Muscle of leg (tissue), 3 donors: ENCODE measurements at regions not wholly inside any gene's neighbourhood (a gene's known extent, or its start where the extent isn't known, plus 50 kb on each side); places are given as distances from the start of the nearest gene placed in this dataset.

Experiments
- DNase-seq: peaks from one replicate; pipeline ENCODE4 v3.0.0; 2013
- H3K27ac ChIP-seq: one replicate; pipeline ENCODE4 v1.5.1; 2013; ENCODE audit warnings: mild to moderate bottlenecking, low read length, control low read depth
- H3K27me3 ChIP-seq: one replicate; pipeline ENCODE4 v1.6.1; 2013; ENCODE audit warnings: low read length; ENCODE audit not compliant: control insufficient read depth, insufficient read depth
- H3K36me3 ChIP-seq: one replicate; pipeline ENCODE4 v1.6.1; 2013; ENCODE audit warnings: low read length; ENCODE audit not compliant: control insufficient read depth, insufficient read depth
- H3K4me1 ChIP-seq: one replicate; pipeline ENCODE4 v1.6.1; 2013; ENCODE audit warnings: low read length; ENCODE audit not compliant: control insufficient read depth, insufficient read depth
- H3K4me3 ChIP-seq: one replicate; pipeline ENCODE4 v1.5.1; 2013; ENCODE audit warnings: low read length, control low read depth
- H3K9me3 ChIP-seq: replicated peaks from 2 replicates; pipeline ENCODE4 v1.6.1; 2013; ENCODE audit warnings: low read depth, low read length; ENCODE audit not compliant: control insufficient read depth
- WGBS: methylation state at CpG from one replicate; pipeline ENCODE4 v1.1.5; 2013; ENCODE audit warnings: missing lambda C conversion rate; ENCODE audit not compliant: insufficient coverage; 5-methylcytosine and 5-hydroxymethylcytosine counted together

DNA sequence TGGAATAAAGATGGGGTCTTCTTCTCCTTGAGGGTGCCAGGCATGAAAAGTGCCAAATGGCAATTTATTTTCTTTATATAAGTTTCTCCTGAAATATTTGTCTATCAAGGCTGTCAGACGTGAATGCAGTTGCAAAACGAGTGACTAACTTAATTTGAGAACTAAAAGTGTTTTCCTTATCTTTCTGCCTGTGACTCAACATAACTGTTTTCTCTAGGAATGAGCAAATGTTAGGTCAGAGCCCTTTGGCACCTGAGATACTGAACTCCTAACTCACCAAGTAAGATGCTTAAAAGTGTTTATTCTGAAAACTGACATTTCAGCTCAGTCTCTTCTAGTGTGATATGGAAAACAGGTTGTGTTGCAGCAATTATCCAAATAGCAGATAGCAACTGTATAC, 197.0 kb downstream of the STK31 start:
- Histone ChIP-seq H3K9me3 (no peaks in the 10 kb centered on the region), H3K4me1 (no peaks in the 10 kb centered on the region), H3K27ac (no peak overlapping the region), H3K36me3 (no peaks in the 10 kb centered on the region), H3K27me3 (no peaks in the 10 kb centered on the region), H3K4me3 (no peak overlapping the region)
- no CpG with 5 or more reads among the region's 2 CpGs for WGBS
- no peak for DNase-seq

DNA sequence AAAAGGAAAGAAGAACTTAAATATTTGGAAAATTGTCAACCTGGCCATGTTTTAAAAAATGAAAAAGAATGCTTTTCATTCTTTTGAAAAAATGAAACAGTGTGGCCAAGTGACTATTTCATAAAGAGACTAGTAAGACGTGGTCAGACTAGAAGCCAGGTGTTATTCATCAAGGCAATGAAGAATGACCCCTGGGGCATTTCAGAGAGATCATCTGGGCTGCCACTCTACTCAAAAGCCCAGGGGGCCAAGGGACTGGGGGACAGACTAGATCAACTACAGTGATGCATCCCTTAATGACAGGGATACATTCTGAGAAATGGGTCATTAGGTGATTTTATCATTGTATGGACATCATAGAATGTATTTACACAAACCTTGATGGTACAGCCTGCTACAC, 199.4 kb downstream of the STK31 start:
- no peak for DNase-seq
- Histone ChIP-seq H3K4me3 (no peak overlapping the region), H3K27ac (no peak overlapping the region), H3K36me3 (no peaks in the 10 kb centered on the region), H3K9me3 (no peaks in the 10 kb centered on the region), H3K27me3 (no peaks in the 10 kb centered on the region), H3K4me1 (no peaks in the 10 kb centered on the region)
- 15% methylated on average over 1 of the region's 1 CpG for WGBS

DNA sequence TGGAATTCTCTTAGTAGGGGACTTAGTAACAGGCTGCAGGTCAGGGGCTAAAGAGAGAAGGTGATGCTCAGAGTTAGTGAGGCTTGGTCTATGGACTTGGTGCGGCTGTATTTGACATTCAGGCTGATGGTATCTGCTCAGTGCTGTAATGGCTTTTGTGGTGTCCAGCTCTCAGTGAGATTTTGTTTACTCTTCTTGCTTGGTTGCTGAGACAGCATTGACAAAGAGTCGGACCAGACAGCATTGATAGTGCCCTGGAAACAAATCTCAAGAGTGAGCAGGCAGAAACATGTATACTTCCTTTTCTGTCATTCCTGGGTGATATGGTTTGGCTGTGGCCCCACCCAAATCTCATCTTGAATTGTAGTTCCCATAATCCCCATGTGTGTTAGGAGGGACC, 202.0 kb downstream of the STK31 start:
- 100% methylated on average over 1 of the region's 2 CpGs for whole genome bisulfite sequencing
- DNase-seq = no peak
- H3K4me3 ChIP-seq = no peak overlapping the region

GRCh38 chr7:23913016-23913415, 203.0 kb downstream of the STK31 start:
- Histone ChIP-seq H3K4me3 (no peak overlapping the region), H3K9me3 (no peaks in the 10 kb centered on the region), H3K27me3 (no peaks in the 10 kb centered on the region), H3K4me1 (peaks cover 5% of the 10 kb centered on the region), H3K36me3 (no peaks in the 10 kb centered on the region), H3K27ac (no peak overlapping the region)
- DNase-seq = no peak
- 83% methylated on average over 1 of the region's 2 CpGs for WGBS

More for the DNA sequence above, 202.0 kb downstream of the STK31 start:
- no peaks in the 10 kb centered on the region for H3K27me3 ChIP-seq
- no peaks in the 10 kb centered on the region for H3K36me3 ChIP-seq
- peaks cover 5% of the 10 kb centered on the region for H3K4me1 ChIP-seq
- no peaks in the 10 kb centered on the region for H3K9me3 ChIP-seq
- no peak overlapping the region for H3K27ac ChIP-seq

DNA sequence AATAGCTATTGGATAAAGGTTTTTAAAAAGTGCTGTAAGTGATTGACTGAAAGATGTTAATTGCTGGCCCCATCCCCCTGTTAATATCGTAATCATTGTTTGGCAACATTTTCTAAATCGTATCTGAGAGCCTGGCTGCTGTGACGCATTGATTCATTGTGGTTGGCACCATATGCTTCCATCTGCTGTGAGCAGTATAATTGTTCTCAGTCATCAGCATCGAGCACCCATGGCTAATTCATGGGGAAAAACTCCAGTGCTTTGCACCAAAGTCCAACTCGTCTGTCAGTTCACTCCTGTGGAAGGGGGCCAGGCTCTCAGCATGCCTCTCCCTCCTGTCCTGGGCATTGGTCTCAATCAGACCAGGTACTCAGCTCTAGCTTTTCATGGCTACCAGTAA, 205.2 kb downstream of the STK31 start:
- WGBS = 76% methylated on average over 5 of the region's 5 CpGs
- H3K27ac ChIP-seq = no peak overlapping the region
- H3K36me3 ChIP-seq = no peaks in the 10 kb centered on the region
- no peak overlapping the region for H3K4me3 ChIP-seq
- no peaks in the 10 kb centered on the region for H3K27me3 ChIP-seq
- H3K4me1 ChIP-seq = peaks cover 13% of the 10 kb centered on the region
- H3K9me3 ChIP-seq = no peaks in the 10 kb centered on the region
- peak; percentile 45 for DNase-seq

- peaks cover 13% of the 10 kb centered on the region for H3K4me1 ChIP-seq
- no peaks in the 10 kb centered on the region for H3K27me3 ChIP-seq
- no peak overlapping the region for H3K27ac ChIP-seq
- no peaks in the 10 kb centered on the region for H3K9me3 ChIP-seq
- DNase-seq = no peak
- H3K36me3 ChIP-seq = no peaks in the 10 kb centered on the region
- H3K4me3 ChIP-seq = no peak overlapping the region
Measured at GRCh38 chr7:23918286-23918685, 208.3 kb downstream of the STK31 start.

- Histone ChIP-seq H3K4me3 (no peak overlapping the region), H3K27ac (peak overlapping the region; percentile 24), H3K36me3 (no peaks in the 10 kb centered on the region), H3K9me3 (no peaks in the 10 kb centered on the region), H3K27me3 (no peaks in the 10 kb centered on the region), H3K4me1 (peaks cover 13% of the 10 kb centered on the region)
- DNase-seq = peak; percentile 71
Measured at GRCh38 chr7:23918856-23919255, 208.8 kb downstream of the STK31 start.

- 64% methylated on average over 3 of the region's 5 CpGs for WGBS
- DNase-seq = no peak
Measured at GRCh38 chr7:23925088-23925487, 215.1 kb downstream of the STK31 start.

GRCh38 chr7:23927709-23928417, 217.8 kb downstream of the STK31 start:
- 80% methylated on average over 2 of the region's 5 CpGs for WGBS
- peaks cover 2% of the 10 kb centered on the region for H3K4me1 ChIP-seq
- no peaks in the 10 kb centered on the region for H3K36me3 ChIP-seq
- H3K4me3 ChIP-seq = no peak overlapping the region
- DNase-seq = no peak
- H3K27ac ChIP-seq = no peak overlapping the region
- no peaks in the 10 kb centered on the region for H3K9me3 ChIP-seq
- no peaks in the 10 kb centered on the region for H3K27me3 ChIP-seq

More at GRCh38 chr7:23925088-23925487, 215.1 kb downstream of the STK31 start:
- Histone ChIP-seq H3K27me3 (no peaks in the 10 kb centered on the region), H3K27ac (no peak overlapping the region), H3K36me3 (no peaks in the 10 kb centered on the region), H3K4me3 (no peak overlapping the region), H3K9me3 (no peaks in the 10 kb centered on the region), H3K4me1 (peaks cover 2% of the 10 kb centered on the region)

- Histone ChIP-seq H3K4me3 (no peak overlapping the region), H3K36me3 (no peaks in the 10 kb centered on the region), H3K9me3 (no peaks in the 10 kb centered on the region), H3K4me1 (peaks cover 2% of the 10 kb centered on the region), H3K27me3 (no peaks in the 10 kb centered on the region), H3K27ac (no peak overlapping the region)
- WGBS = 29% methylated on average over 2 of the region's 3 CpGs
- peak; percentile 27 for DNase-seq
Measured at GRCh38 chr7:23928418-23928775, 218.4 kb downstream of the STK31 start.

GRCh38 chr7:23930312-23930711, 220.3 kb downstream of the STK31 start:
- H3K4me3 ChIP-seq = no peak overlapping the region
- no peak overlapping the region for H3K27ac ChIP-seq
- no peaks in the 10 kb centered on the region for H3K27me3 ChIP-seq
- WGBS = no CpG with 5 or more reads among the region's 1 CpG
- no peaks in the 10 kb centered on the region for H3K36me3 ChIP-seq
- peaks cover 2% of the 10 kb centered on the region for H3K4me1 ChIP-seq
- no peak for DNase-seq
- no peaks in the 10 kb centered on the region for H3K9me3 ChIP-seq
